ENCODE measurements at regions not wholly inside any gene's neighbourhood (a gene's known extent, or its start where the extent isn't known, plus 50 kb on each side); places are given as distances from the start of the nearest gene placed in this dataset.

GRCh38 chr3:20256144-20256543 is 70.1 kb upstream of the SGO1 start:
- TF ChIP-seq ZNF263 (CRISPR knock-in tag; IDR thresholded peaks at IDR 0.05; ENCODE audit: low read depth) = no peak
- TF ChIP-seq JAZF1 (CRISPR knock-in tag; IDR thresholded peaks at IDR 0.05) = no peak
- TF ChIP-seq E2F1 (CRISPR knock-in tag; IDR thresholded peaks at IDR 0.05) = no peak
- TF ChIP-seq STAT6 (CRISPR knock-in tag; conservative IDR thresholded peaks at IDR 0.05; ENCODE audit: low read depth) = no peak
- no peak for TF ChIP-seq EMX1 (CRISPR knock-in tag; IDR thresholded peaks at IDR 0.05)
- TF ChIP-seq CDX4 (CRISPR knock-in tag; IDR thresholded peaks at IDR 0.05; ENCODE audit: borderline replicate concordance) = no peak
- TF ChIP-seq ARID4B (CRISPR knock-in tag; IDR thresholded peaks at IDR 0.05; ENCODE audit: borderline replicate concordance) = no peak
- TF ChIP-seq ATF2 (CRISPR knock-in tag; IDR thresholded peaks at IDR 0.05; ENCODE audit: borderline replicate concordance, low read depth) = no peak
- no peak for TF ChIP-seq ATF3 (CRISPR knock-in tag; conservative IDR thresholded peaks at IDR 0.05)
- TF ChIP-seq NR1H2 (CRISPR knock-in tag; IDR thresholded peaks at IDR 0.05) = no peak
- ATAC-seq = no peak
- POLR2A ChIA-PET = no interaction called here
- Mint-ChIP-seq H3K9me3 (peaks cover 20% of the 10 kb centered on the region), H3K36me3 (peaks cover 4% of the 10 kb centered on the region; the same call in 1 of the 2 replicates), H3K4me1 (peaks cover 38% of the 10 kb centered on the region), H3K4me3 (no peak overlapping the region), H3K27me3 (ENCODE audit: low read depth) (no peaks in the 10 kb centered on the region; the same call in 1 of the 2 replicates), H3K27ac (no peak overlapping the region)
- no peak for DNase-seq (ENCODE audit: low spot score)
- CTCF ChIA-PET = no interaction called here

- Mint-ChIP-seq H3K27me3 (ENCODE audit: low read depth) (no peaks in the 10 kb centered on the region; the same call in 1 of the 2 replicates), H3K27ac (no peak overlapping the region), H3K36me3 (peaks cover 4% of the 10 kb centered on the region; the same call in 1 of the 2 replicates), H3K4me1 (peaks cover 46% of the 10 kb centered on the region), H3K9me3 (peaks cover 20% of the 10 kb centered on the region), H3K4me3 (no peak overlapping the region)
- CTCF ChIA-PET = no interaction called here
- POLR2A ChIA-PET = no interaction called here
- DNase-seq (ENCODE audit: low spot score) = no peak
- ATAC-seq = peak; percentile 37
- no peak for TF ChIP-seq TEAD4 (CRISPR knock-in tag; IDR thresholded peaks at IDR 0.05)
- TF ChIP-seq ZNF532 (CRISPR knock-in tag; IDR thresholded peaks at IDR 0.05; ENCODE audit: borderline replicate concordance) = no peak
- TF ChIP-seq MAX (CRISPR knock-in tag; IDR thresholded peaks at IDR 0.05) = no peak
- TF ChIP-seq MXD4 (CRISPR knock-in tag; IDR thresholded peaks at IDR 0.05; ENCODE audit: borderline replicate concordance) = no peak
- no peak for TF ChIP-seq IRF1 (CRISPR knock-in tag; IDR thresholded peaks at IDR 0.05)
These were observed 68.5 kb upstream of the SGO1 start for GRCh38 chr3:20254268-20255117.
